ENCODE measurements at regions not wholly inside any gene's neighbourhood (a gene's known extent, or its start where the extent isn't known, plus 50 kb on each side); places are given as distances from the start of the nearest gene placed in this dataset.

- TF ChIP-seq, protein P1, sequence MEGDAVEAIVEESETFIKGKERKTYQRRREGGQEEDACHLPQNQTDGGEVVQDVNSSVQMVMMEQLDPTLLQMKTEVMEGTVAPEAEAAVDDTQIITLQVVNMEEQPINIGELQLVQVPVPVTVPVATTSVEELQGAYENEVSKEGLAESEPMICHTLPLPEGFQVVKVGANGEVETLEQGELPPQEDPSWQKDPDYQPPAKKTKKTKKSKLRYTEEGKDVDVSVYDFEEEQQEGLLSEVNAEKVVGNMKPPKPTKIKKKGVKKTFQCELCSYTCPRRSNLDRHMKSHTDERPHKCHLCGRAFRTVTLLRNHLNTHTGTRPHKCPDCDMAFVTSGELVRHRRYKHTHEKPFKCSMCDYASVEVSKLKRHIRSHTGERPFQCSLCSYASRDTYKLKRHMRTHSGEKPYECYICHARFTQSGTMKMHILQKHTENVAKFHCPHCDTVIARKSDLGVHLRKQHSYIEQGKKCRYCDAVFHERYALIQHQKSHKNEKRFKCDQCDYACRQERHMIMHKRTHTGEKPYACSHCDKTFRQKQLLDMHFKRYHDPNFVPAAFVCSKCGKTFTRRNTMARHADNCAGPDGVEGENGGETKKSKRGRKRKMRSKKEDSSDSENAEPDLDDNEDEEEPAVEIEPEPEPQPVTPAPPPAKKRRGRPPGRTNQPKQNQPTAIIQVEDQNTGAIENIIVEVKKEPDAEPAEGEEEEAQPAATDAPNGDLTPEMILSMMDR (IDR thresholded peaks at IDR 0.05; ENCODE audit: poor library complexity), result no peak
- no peak for TF ChIP-seq EZH2 (IDR thresholded peaks at IDR 0.05; ENCODE audit: borderline replicate concordance)
- no peak for TF ChIP-seq EZH2phosphoT487 (IDR thresholded peaks at IDR 0.05; ENCODE audit: low read depth, severe bottlenecking, unreplicated experiment)
Observed at GRCh38 chr4:128543696-128544095, 256.1 kb upstream of the PGRMC2 start.

All from hepatocyte (in vitro differentiated cells).